ENCODE measurements at regions not wholly inside any gene's neighbourhood (a gene's known extent, or its start where the extent isn't known, plus 50 kb on each side); places are given as distances from the start of the nearest gene placed in this dataset.

DNA sequence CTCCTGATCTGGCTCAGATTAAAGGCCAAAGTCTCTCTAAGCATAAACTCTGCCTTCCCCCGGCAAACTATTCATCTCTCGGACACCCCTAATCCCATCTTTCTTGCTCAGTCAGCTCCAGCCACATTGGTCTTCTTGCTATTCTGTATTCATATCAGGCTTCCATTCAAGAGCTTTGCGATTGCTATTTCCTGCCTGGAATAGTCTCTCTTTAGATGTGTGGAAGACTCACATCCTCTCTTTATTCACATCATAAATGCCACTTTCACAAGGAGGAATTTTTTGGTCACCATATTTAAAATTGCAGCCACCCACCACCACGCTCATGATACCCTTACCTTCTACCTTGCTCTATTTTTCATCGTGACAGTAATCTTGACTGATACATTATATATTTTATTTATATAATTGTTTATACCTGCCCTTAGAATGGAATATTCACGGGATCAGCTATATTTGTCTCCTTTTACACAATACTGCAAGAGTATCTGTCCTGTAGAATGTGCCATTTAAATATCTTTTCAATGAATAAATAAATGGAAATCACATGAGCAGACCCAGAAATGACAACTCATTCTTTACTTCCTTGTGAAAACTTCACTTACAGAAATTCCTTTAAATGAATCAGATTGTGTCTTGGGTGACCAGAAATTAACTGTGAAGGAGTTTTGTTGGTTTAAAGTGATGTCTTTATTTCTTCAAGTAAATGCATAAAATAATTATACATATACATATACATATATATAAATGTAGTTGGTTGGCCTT is 780.6 kb upstream of the FLRT2 start:
- TF ChIP-seq, protein P1, sequence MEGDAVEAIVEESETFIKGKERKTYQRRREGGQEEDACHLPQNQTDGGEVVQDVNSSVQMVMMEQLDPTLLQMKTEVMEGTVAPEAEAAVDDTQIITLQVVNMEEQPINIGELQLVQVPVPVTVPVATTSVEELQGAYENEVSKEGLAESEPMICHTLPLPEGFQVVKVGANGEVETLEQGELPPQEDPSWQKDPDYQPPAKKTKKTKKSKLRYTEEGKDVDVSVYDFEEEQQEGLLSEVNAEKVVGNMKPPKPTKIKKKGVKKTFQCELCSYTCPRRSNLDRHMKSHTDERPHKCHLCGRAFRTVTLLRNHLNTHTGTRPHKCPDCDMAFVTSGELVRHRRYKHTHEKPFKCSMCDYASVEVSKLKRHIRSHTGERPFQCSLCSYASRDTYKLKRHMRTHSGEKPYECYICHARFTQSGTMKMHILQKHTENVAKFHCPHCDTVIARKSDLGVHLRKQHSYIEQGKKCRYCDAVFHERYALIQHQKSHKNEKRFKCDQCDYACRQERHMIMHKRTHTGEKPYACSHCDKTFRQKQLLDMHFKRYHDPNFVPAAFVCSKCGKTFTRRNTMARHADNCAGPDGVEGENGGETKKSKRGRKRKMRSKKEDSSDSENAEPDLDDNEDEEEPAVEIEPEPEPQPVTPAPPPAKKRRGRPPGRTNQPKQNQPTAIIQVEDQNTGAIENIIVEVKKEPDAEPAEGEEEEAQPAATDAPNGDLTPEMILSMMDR (IDR thresholded peaks at IDR 0.05; ENCODE audit: borderline replicate concordance, extremely low read depth, insufficient read depth): no peak
- no peak overlapping the region for H3K9ac ChIP-seq (ENCODE audit: low read length in 3 of 3)
- no peaks in the 10 kb centered on the region for H3K27me3 ChIP-seq (ENCODE audit: control insufficient read depth, insufficient read depth, low read length)
- H3K27ac ChIP-seq (ENCODE audit: low read depth in 2 of 2, low read length in 2 of 2): no peak overlapping the region
- FAIRE-seq (peak; percentile 32), DNase-seq (no peak)
- intact Hi-C loops (cut with DNase I): no loop called here
- H3K9me3 ChIP-seq (ENCODE audit: control insufficient read depth in 2 of 3, insufficient read depth in 1 of 3, low read length in 3 of 3): no peaks in the 10 kb centered on the region
- H3K4me3 ChIP-seq (ENCODE audit: low read length in 3 of 3): no peak overlapping the region
- no peaks in the 10 kb centered on the region for H3K36me3 ChIP-seq (ENCODE audit: control insufficient read depth in 2 of 3, insufficient read depth in 3 of 3, low read length in 3 of 3)
- no peaks in the 10 kb centered on the region for H3K4me1 ChIP-seq (ENCODE audit: control insufficient read depth in 2 of 3, insufficient read depth in 2 of 3, low read depth in 1 of 3, low read length in 3 of 3)

DNA sequence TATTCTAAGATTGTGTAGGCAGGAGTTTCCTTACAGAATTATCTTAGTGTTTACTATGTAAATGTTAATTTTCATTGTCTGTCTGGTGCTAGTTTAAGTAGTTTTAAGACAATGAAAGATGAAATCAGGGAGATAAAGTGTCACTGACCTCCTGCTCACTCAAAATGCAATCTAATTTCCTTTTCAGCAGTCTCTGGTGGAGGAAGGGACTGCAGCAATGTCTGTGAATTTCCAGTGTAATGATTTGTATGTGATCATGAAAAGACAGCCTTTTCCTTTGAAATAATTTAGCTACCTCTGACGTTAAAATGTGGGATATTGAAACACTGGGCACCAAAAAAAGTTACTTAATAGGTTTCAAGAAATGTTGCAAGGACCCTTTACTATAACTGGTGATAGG is 779.7 kb upstream of the FLRT2 start:
- DNase-seq: no peak
- H3K27me3 ChIP-seq (ENCODE audit: control insufficient read depth, insufficient read depth, low read length): no peaks in the 10 kb centered on the region
- no peaks in the 10 kb centered on the region for H3K4me1 ChIP-seq (ENCODE audit: control insufficient read depth in 2 of 3, insufficient read depth in 2 of 3, low read depth in 1 of 3, low read length in 3 of 3)
- intact Hi-C loops (cut with DNase I): no loop called here
- peak overlapping the region in 1 of 3 donors; percentile 37 for H3K9ac ChIP-seq (ENCODE audit: low read length in 3 of 3)
- H3K27ac ChIP-seq (ENCODE audit: low read depth in 2 of 2, low read length in 2 of 2): no peak overlapping the region
- no peaks in the 10 kb centered on the region for H3K36me3 ChIP-seq (ENCODE audit: control insufficient read depth in 2 of 3, insufficient read depth in 3 of 3, low read length in 3 of 3)
- no peaks in the 10 kb centered on the region for H3K9me3 ChIP-seq (ENCODE audit: control insufficient read depth in 2 of 3, insufficient read depth in 1 of 3, low read length in 3 of 3)
- FAIRE-seq: no peak
- TF ChIP-seq, protein P1 (IDR thresholded peaks at IDR 0.05; ENCODE audit: borderline replicate concordance, extremely low read depth, insufficient read depth): no peak
- peak overlapping the region in 1 of 3 donors; percentile 58 for H3K4me3 ChIP-seq (ENCODE audit: low read length in 3 of 3)

DNA sequence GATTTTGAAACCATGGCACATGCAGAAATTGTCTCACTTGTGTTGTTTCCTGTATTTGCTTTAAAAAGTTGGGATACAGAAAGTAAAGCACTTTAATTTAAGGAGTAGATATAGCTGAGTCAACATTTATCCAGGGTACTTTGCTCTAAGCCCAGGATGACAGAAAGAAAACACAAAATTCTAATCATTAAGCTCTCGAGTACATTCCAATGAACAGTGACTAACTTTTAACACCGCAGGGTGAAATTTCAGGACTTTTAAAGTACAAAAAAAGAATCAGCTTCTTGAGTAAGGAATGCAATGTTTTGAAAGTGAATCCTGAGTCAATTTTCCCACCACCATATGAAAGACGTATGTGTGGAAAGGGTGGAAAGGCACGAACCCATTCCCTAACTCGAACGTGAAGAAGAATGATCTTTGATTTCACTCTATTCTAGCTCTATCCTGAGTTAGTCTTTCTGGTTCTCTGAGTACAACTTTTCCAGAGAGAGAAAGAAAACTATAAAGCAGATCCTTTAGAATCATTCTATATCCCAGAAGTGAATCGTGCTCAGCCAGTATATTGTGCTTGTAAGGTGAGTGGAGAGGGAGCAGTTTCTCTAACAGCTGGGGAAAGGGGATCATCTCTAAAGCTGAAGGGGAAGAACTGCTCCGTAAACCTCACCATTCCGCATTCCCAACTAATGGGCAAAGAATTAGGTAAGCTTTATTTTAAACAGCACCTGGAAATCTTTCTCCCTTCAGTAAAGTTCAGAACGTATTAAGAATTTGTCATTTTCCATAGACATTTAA is 779.0 kb upstream of the FLRT2 start:
- intact Hi-C loops (cut with DNase I): no loop called here
- H3K36me3 ChIP-seq (ENCODE audit: control insufficient read depth in 2 of 3, insufficient read depth in 3 of 3, low read length in 3 of 3): no peaks in the 10 kb centered on the region
- peak overlapping the region in 1 of 2 donors; percentile 10 for H3K27ac ChIP-seq (ENCODE audit: low read depth in 2 of 2, low read length in 2 of 2)
- peak overlapping the region in 1 of 3 donors; percentile 37 for H3K9ac ChIP-seq (ENCODE audit: low read length in 3 of 3)
- TF ChIP-seq, protein P1 (IDR thresholded peaks at IDR 0.05; ENCODE audit: borderline replicate concordance, extremely low read depth, insufficient read depth): no peak
- H3K27me3 ChIP-seq (ENCODE audit: control insufficient read depth, insufficient read depth, low read length): no peaks in the 10 kb centered on the region
- no peaks in the 10 kb centered on the region for H3K9me3 ChIP-seq (ENCODE audit: control insufficient read depth in 2 of 3, insufficient read depth in 1 of 3, low read length in 3 of 3)
- DNase-seq (peak in 2 of 5 donors; percentile 14 to 23), FAIRE-seq (peak; percentile 37)
- H3K4me3 ChIP-seq (ENCODE audit: low read length in 3 of 3): peak overlapping the region in 2 of 3 donors; percentile 54 to 58
- no peaks in the 10 kb centered on the region for H3K4me1 ChIP-seq (ENCODE audit: control insufficient read depth in 2 of 3, insufficient read depth in 2 of 3, low read depth in 1 of 3, low read length in 3 of 3)

Data from kidney (tissue), 13 donors.